Ascending aorta (tissue), 2 donors: ENCODE measurements at regions not wholly inside any gene's neighbourhood (a gene's known extent, or its start where the extent isn't known, plus 50 kb on each side); places are given as distances from the start of the nearest gene placed in this dataset.
"Not testable (repeated sequence)": the region's sequence is repeated elsewhere in the genome, so short reads cannot be mapped to it uniquely, and the experiment has no call there.

ENCODE experiments used
- DNase-seq, 2 donors: peaks; one replicate each; pipeline ENCODE4 v3.0.0-alpha.2; 2019; ENCODE audit warnings: low spot score in 2 of 2
- H3K27ac ChIP-seq, 2 donors: fragments of 200-600 bp; sonication (generic); one replicate each; pipeline ENCODE4 v1.5.1; 2016 to 2017; ENCODE audit warnings: mild to moderate bottlenecking in 1 of 2
- H3K27me3 ChIP-seq: fragments of 200-600 bp; sonication (generic); one replicate; pipeline ENCODE4 v1.5.1; 2017
- H3K36me3 ChIP-seq, 2 donors: fragments of 200-600 bp; sonication (generic); one replicate each; pipeline ENCODE4 v1.5.1; 2016
- H3K4me1 ChIP-seq, 2 donors: fragments of 200-600 bp; sonication (generic); one replicate each; pipeline ENCODE4 v1.5.1; 2016 to 2017; ENCODE audit warnings: mild to moderate bottlenecking in 1 of 2
- H3K4me3 ChIP-seq, 2 donors: fragments of 200-600 bp; sonication (generic); one replicate each; pipeline ENCODE4 v1.5.1; 2016 to 2017; ENCODE audit warnings: mild to moderate bottlenecking in 1 of 2
- H3K9me3 ChIP-seq, 2 donors: fragments of 200-600 bp; sonication (generic); one replicate each; pipeline ENCODE4 v1.5.1; 2016
- intact Hi-C: fragments of 100-400 bp; cut with DNase I; formaldehyde crosslinking; loops from one replicate; pipeline ENCODE4 v1.15.1; 2023
- TF ChIP-seq, protein P1 (sequence below), 3 experiments: fragments of 200-600 bp in 2 of 3; fragments of 450-650 bp in 1 of 3; sonication (generic) in 2 of 3; IDR thresholded peaks; one replicate each; pipeline ENCODE4 v1.5.1; 2016 to 2019; ENCODE audit warnings: antibody characterized with exemption in 3 of 3, mild to moderate bottlenecking in 1 of 3, moderate library complexity in 1 of 3

DNA sequence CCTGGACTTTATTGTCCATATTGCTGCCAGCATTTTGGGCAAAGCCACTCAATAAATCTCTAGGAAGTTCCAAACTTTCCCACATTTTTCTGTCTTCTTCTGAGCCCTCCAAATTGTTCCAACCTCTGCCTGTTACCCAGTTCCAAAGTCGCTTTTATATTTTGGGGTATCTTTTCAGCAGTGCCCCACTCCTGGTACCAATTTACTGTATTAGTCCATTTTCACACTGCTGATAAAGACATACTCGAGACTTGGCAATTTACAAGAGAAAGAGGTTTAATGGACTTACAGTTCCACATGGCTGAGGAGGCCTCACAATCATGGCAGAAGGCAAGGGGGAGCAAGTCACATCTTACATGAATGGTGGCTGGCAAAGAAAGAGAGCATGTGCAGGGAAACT, 53.4 kb downstream of the AHSP start:
- H3K4me1 ChIP-seq, H3K36me3 ChIP-seq, DNase-seq, H3K27me3 ChIP-seq, H3K27ac ChIP-seq, intact Hi-C loops, H3K9me3 ChIP-seq, H3K4me3 ChIP-seq: not testable (repeated sequence)

DNA sequence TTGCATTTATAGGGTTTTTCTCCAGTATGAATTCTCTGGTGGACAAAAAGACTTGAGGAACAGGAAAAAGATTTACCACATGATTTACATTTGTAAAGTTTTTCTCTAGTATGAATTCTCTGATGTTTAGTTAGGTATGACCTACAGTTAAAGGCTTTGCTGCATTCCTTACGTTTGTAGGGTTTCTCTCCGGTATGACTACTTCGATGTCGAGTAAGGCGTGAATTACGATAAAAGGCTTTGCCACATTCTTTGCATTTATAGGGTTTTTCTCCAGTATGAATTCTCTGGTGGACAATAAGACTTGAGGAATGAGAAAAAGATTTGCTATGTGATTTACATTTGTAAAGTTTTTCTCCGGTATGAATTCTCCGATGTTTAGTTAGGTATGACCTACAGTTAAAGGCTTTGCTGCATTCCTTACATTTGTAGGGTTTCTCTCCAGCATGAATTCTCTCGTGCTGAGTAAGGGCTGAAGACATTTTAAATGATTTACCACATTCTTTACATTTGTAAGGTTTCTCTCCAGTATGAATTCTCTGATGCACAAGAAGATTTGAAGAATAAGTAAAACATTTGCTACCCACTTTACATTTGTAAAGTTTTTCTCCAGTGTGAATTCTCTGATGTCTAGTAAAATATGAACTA, 74.2 kb downstream of the AHSP start:
- DNase-seq, H3K4me1 ChIP-seq, H3K36me3 ChIP-seq, H3K27me3 ChIP-seq, H3K27ac ChIP-seq, H3K4me3 ChIP-seq, intact Hi-C loops: not testable (repeated sequence)
- peaks cover 5 to 45% of the 10 kb centered on the region in 2 donors for H3K9me3 ChIP-seq

- intact Hi-C loops, result no loop called here
- Histone ChIP-seq H3K9me3 (no peaks in the 10 kb centered on the region), H3K27ac (no peak overlapping the region), H3K27me3 (no peaks in the 10 kb centered on the region), H3K4me3 (no peak overlapping the region), H3K36me3 (no peaks in the 10 kb centered on the region), H3K4me1 (no peaks in the 10 kb centered on the region)
- no peak for DNase-seq
- TF ChIP-seq, protein P1, sequence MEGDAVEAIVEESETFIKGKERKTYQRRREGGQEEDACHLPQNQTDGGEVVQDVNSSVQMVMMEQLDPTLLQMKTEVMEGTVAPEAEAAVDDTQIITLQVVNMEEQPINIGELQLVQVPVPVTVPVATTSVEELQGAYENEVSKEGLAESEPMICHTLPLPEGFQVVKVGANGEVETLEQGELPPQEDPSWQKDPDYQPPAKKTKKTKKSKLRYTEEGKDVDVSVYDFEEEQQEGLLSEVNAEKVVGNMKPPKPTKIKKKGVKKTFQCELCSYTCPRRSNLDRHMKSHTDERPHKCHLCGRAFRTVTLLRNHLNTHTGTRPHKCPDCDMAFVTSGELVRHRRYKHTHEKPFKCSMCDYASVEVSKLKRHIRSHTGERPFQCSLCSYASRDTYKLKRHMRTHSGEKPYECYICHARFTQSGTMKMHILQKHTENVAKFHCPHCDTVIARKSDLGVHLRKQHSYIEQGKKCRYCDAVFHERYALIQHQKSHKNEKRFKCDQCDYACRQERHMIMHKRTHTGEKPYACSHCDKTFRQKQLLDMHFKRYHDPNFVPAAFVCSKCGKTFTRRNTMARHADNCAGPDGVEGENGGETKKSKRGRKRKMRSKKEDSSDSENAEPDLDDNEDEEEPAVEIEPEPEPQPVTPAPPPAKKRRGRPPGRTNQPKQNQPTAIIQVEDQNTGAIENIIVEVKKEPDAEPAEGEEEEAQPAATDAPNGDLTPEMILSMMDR (IDR thresholded peaks at IDR 0.05), result no peak
Observed at GRCh38 chr16:31618130-31618529, 90.4 kb downstream of the AHSP start.

- intact Hi-C loops, result no loop called here
- no peak for DNase-seq
- TF ChIP-seq, protein P1 (IDR thresholded peaks at IDR 0.05), result no peak
- Histone ChIP-seq H3K4me1 (no peaks in the 10 kb centered on the region), H3K27ac (no peak overlapping the region), H3K4me3 (no peak overlapping the region), H3K27me3 (no peaks in the 10 kb centered on the region), H3K9me3 (no peaks in the 10 kb centered on the region), H3K36me3 (no peaks in the 10 kb centered on the region)
Observed at GRCh38 chr16:31636433-31636832, 108.7 kb downstream of the AHSP start.

DNA sequence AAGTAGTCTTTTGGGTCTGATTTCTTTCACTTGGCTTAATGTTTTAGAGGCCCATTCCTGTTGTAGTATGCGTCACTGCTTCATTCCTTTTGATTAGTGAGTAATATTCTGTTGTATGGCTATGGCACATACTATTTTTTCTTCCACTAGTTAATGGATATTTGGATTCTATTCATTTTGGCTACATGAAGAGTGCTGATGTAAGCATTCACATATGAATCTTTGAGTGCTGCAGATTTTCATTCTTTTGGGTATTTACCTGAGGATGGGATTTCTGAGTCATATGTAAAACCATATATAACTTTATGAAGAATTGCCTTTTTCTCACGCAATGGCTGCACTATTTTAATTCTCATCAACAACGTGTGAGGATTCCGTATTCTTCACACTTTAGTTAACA, 113.6 kb downstream of the AHSP start:
- Histone ChIP-seq H3K4me3 (no peak overlapping the region), H3K9me3 (no peaks in the 10 kb centered on the region), H3K27ac (no peak overlapping the region), H3K4me1 (no peaks in the 10 kb centered on the region), H3K36me3 (no peaks in the 10 kb centered on the region), H3K27me3 (no peaks in the 10 kb centered on the region)
- no peak for DNase-seq
- intact Hi-C loops, result no loop called here
- TF ChIP-seq, protein P1 (IDR thresholded peaks at IDR 0.05), result no peak

DNA sequence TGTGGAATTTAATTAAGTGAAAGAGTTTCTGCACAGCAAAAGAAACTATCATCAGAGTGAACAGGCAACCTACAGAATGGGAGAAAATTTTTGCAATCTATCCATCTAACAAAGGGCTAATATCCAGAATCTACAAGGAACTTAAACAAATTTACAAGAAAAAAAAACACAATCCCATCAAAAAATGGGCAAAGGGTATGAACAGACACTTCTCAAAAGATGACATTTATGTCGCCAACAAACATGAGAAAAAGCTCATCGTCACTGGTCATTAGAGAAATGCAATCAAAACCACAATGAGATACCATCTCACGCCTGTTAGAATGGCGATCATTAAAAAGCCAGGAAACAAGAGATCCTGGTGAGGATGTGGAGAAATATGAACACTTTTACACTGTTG, 128.0 kb downstream of the AHSP start:
- H3K4me1 ChIP-seq, intact Hi-C loops, H3K27ac ChIP-seq, DNase-seq, H3K27me3 ChIP-seq, H3K9me3 ChIP-seq, H3K4me3 ChIP-seq, H3K36me3 ChIP-seq: not testable (repeated sequence)

DNA sequence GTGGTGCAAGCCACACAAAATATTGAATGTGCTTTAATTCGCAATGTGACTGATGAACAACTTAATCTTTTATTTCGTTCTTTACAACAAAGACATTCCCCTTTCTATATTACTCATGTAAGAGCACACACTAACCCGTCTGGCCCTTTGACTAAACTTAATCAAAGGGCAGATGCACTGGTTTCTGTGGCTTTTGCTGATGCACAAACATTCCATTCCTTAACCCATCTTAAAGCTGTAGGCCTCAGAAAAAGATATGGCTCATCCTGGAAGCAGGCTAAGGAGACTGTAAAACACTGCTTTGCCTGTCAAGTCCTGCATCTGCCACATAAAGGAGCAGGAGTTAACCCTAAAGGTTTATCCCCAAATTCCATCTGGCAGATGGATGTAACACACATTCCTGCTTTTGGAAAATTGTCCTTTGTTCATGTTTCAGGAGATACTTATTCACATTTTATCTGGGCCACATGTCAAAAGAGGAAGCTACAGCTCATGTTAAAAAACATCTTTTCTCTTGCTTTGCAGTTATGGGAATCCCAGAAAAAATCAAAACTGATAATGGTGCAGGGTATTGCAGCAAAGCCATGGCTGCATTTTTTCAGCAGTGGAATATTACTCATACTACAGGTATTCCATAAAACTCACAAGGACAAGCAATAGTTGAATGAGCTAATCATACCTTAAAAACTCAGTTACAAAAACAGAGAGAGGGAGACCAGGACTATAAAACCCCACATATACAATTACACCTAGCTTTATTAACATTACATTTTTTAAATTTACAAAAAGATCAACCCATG, 137.2 kb downstream of the AHSP start:
- no peaks in the 10 kb centered on the region for H3K27me3 ChIP-seq
- H3K9me3 ChIP-seq, result no peaks in the 10 kb centered on the region
- H3K4me1 ChIP-seq, result no peaks in the 10 kb centered on the region
- no peak for DNase-seq
- intact Hi-C loops, result no loop called here
- H3K27ac ChIP-seq, result no peak overlapping the region
- H3K4me3 ChIP-seq, result no peak overlapping the region
- no peaks in the 10 kb centered on the region for H3K36me3 ChIP-seq
- TF ChIP-seq, protein P1 (IDR thresholded peaks at IDR 0.05), result no peak
